IPS DF 4.7 (cell line): ENCODE measurements at regions not wholly inside any gene's neighbourhood (a gene's known extent, or its start where the extent isn't known, plus 50 kb on each side); places are given as distances from the start of the nearest gene placed in this dataset.
"Not testable (repeated sequence)": the region's sequence is repeated elsewhere in the genome, so short reads cannot be mapped to it uniquely, and the experiment has no call there.

Source experiments
- DNase-seq: peaks from one replicate; pipeline ENCODE4 v3.0.0-alpha.2; 2013; ENCODE audit warnings: low spot score; ENCODE audit errors: extremely low read depth

- no peak for DNase-seq
Measured at GRCh38 chr12:43255522-43256111, 296.4 kb downstream of the ADAMTS20 start.

- DNase-seq = no peak
Measured at GRCh38 chr12:43252585-43252984, 299.4 kb downstream of the ADAMTS20 start.

- no peak for DNase-seq
Measured at GRCh38 chr12:43245947-43246346, 306.1 kb downstream of the ADAMTS20 start.

GRCh38 chr12:43241986-43242385, 310.0 kb downstream of the ADAMTS20 start:
- DNase-seq = no peak

GRCh38 chr12:43238281-43238680, 313.7 kb downstream of the ADAMTS20 start:
- DNase-seq = no peak

- DNase-seq = no peak
Measured at GRCh38 chr12:43237238-43237879, 314.6 kb downstream of the ADAMTS20 start.

- DNase-seq = no peak
Measured at GRCh38 chr12:43235721-43236120, 316.3 kb downstream of the ADAMTS20 start.

- DNase-seq = no peak
Measured at GRCh38 chr12:43233861-43234260, 318.1 kb downstream of the ADAMTS20 start.

GRCh38 chr12:43226151-43226550, 325.9 kb downstream of the ADAMTS20 start:
- no peak for DNase-seq

- not testable (repeated sequence) for DNase-seq
Measured at GRCh38 chr12:43224190-43224805, 327.7 kb downstream of the ADAMTS20 start.

- no peak for DNase-seq
Measured at GRCh38 chr12:43222796-43223195, 329.2 kb downstream of the ADAMTS20 start.

GRCh38 chr12:43221216-43221615, 330.8 kb downstream of the ADAMTS20 start:
- DNase-seq = no peak

GRCh38 chr12:43216490-43216889, 335.5 kb downstream of the ADAMTS20 start:
- no peak for DNase-seq

GRCh38 chr12:43214166-43214565, 337.8 kb downstream of the ADAMTS20 start:
- no peak for DNase-seq

- no peak for DNase-seq
Measured at GRCh38 chr12:43213608-43214007, 338.4 kb downstream of the ADAMTS20 start.

GRCh38 chr12:43210485-43211192, 341.4 kb downstream of the ADAMTS20 start:
- DNase-seq = no peak

- DNase-seq = no peak
Measured at GRCh38 chr12:43208627-43209026, 343.4 kb downstream of the ADAMTS20 start.

GRCh38 chr12:43208221-43208620, 343.8 kb downstream of the ADAMTS20 start:
- no peak for DNase-seq

- DNase-seq = no peak
Measured at GRCh38 chr12:43206396-43206795, 345.6 kb downstream of the ADAMTS20 start.

GRCh38 chr12:43198608-43199007, 353.4 kb downstream of the ADAMTS20 start:
- DNase-seq = no peak

GRCh38 chr12:43196268-43196907, 355.6 kb downstream of the ADAMTS20 start:
- no peak for DNase-seq

- not testable (repeated sequence) for DNase-seq
Measured at GRCh38 chr12:43193096-43193495, 358.9 kb downstream of the ADAMTS20 start.
